Retina (tissue), 1 donor: ENCODE measurements at regions not wholly inside any gene's neighbourhood (a gene's known extent, or its start where the extent isn't known, plus 50 kb on each side); places are given as distances from the start of the nearest gene placed in this dataset.
"Not testable (repeated sequence)": the region's sequence is repeated elsewhere in the genome, so short reads cannot be mapped to it uniquely, and the experiment has no call there.

Experiments
- DNase-seq: peaks from one replicate; pipeline ENCODE4 v3.0.0-alpha.2; 2016

DNA sequence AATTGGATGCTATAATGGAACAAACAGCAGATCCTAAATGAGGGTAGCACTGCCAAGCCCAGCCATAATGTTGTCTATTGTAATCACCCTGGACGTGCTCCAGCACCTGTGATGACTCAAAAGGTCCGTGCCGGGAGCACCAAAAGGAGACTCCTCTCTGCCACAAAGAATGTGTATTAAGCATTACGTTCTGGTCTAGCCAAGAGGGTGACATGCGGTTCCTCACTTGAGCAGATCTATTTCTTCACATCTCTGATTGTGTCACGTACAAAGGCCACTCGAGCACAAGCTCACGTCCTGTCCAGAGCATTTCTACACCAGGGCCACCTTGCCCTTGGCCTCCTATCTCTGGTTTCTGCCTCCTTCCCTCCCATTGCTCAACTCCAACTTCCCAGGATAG lies 219.9 kb upstream of the IRS2 start:
- DNase-seq: no peak

DNA sequence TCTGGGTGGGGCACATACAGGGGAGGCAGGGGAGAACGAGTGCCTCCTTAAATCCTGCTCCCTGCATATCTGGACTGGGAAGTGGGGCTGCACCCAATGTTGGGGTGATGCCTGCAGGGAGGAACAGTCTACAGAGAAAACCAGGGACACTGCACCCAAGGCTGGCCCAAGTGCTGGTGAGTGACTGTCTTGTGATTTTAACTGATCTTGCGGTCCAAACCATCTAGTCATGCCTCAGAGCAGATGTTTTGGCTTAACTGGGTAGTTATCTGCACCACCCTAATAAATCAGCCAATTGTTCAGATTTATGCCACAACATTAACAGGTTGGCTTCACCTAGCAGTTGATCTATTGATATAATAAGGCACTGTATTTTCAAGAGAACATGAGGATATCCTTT lies 219.2 kb upstream of the IRS2 start:
- no peak for DNase-seq

DNA sequence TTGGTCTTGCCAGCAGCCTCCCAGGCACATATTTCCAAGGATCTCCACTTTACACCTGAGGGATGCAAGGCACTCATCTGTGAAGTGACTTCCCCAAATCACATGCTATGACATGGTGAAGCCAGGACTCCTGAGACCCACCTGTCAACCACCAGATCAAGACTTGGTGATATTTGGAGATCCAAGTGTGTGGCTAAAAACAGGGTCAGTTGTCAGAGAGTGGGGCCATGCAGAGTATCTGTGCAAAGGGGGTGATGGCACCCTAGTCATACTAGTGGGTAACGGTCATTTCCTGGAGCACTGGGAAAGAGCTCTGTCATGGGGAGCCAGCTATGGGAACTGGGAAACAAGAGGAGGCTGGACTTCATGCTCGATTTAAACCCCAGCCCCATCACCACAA lies 218.4 kb upstream of the IRS2 start:
- no peak for DNase-seq

DNA sequence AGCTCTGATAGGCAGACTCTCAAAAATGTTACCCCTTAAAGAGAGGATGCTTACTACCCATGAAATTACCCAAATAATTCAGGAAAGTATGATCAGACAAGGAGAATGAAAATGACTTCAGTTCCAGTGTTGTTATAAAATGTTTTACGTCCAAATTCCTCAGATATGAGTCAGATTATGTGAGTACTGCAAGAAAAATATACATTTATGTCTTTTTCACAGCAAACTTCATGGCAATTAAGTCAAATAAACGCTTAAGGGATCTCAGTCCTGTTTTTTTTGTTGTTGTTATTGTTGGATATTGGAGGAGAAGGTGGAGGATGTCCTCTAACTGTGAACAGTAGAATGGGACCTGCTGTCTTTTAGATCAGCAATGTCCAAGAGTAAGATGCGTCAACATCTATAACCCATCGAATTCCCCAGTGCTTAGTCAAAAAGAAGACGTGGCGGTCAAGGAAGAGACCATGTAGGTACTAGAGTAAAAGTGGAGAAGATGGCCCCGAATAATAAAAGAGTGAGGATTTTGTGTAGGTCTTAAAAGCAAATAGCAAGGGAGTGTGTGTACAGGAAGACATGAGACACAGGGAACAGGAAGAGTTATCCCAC lies 215.4 kb upstream of the IRS2 start:
- DNase-seq: no peak

DNA sequence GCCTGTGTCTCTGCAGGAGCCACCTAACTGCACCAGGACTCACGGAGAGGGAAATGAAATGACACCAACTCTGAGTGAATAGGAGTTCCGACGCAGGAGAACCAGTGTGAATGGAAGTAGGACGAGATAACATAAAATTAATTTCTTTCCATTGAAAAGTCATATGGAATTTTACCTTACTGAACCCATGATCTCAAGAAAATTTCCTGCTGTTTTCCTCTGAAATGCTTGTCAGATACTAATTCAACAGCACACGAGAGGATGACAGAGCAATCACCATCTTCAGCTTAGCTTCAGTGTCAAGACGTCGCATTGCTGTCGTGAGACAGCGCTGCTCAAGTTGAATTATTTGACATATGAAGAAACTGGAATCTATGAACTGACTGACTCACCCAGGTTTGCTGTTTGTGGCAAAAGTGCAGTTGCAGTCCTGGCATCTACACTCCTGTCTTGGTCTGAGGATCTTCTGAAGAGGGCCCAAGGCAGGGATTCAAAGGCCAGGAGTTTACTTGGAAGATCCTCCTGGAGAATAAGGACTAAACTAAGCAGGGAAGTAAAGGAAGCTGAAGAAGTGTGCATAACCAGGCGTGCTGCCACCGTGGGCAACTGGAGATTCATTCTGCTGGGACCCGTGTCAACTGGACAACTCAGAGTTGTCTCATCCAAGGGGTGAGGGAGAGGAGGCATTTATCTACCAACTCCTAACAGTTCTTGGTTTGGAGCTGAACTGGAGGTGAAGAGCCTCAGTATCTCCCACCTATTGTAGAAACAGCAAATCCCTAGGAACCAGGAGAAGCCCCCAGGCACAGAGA lies 214.4 kb upstream of the IRS2 start:
- no peak for DNase-seq

DNA sequence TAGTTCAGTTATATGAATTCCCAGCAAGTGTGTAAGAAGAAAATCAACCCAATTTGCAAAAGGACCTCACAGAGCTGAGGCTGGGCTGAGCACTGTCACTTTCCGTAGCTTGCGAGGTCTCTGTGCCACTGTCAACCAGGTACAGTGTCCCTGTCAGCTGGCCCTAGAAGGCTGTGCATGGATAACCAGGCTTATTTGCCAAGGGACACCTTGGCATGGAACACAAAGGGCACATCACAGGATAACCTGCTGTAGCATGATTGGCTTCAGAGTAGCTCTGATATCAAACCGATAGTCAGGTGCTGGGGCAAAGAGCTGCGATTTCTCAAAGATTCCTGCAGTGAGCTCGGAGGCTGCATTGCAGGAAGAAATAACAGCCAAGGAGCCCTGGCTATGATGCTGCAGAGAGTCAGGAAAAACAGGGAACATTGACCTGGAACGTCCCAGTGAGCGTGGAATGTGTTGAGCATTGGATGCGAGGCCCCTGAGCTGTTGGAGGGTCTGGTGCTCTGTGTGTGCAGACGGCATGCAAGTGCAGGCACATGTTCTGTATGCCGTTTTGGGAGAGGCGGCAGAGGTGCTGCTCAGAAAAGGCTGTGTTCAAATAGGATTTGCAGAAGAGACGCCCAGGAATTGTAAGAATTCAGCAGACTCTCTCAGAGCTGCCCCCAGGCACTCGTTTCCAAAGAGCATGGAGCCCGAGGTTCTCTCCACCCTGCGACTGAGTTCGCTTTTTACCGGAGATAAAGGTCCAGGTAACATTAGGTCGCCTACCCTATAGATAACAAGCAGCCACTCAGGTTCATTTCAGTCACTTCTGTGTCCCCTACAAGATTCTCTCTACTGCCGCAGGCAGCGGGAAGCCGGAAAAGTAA lies 213.5 kb upstream of the IRS2 start:
- no peak for DNase-seq

DNA sequence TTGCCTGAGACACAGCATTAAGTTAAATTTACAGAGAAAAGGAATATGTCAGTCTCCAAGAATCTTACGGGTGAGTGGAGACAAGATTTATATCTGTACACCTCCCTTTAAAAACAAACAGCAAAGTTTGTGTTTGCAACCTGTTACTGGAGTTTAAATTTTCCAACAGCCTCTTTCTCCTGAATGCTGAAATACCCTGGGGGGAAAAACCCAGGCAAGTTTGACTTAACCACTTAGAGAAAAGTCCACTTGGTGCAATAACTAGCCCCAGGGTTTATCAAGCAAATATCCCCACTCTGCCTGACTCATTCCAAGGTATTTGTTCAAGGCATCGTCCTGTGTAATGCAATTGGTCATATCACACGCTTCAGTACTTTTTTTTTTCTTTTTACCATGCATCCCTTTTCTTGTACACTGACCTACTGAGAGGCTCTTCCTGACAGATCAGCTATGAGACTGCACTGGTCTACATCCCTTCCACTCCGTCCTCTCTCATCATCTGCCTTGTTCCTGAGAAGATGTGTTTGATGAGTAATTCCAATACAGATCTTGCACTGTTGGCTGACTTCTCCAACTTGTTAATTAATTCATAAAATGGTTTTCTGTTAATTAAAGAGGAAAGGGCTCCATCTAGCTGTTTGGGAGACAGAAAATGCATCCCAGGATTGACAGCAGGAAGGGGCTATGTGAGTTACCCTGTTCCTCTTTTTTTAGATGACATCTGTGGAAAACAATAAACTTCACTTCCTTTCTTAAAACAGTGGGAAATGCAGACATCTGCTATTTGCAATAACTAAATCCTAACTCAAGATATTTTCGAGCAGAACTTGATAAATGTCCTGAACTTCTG lies 212.5 kb upstream of the IRS2 start:
- peak; percentile 46 for DNase-seq

DNA sequence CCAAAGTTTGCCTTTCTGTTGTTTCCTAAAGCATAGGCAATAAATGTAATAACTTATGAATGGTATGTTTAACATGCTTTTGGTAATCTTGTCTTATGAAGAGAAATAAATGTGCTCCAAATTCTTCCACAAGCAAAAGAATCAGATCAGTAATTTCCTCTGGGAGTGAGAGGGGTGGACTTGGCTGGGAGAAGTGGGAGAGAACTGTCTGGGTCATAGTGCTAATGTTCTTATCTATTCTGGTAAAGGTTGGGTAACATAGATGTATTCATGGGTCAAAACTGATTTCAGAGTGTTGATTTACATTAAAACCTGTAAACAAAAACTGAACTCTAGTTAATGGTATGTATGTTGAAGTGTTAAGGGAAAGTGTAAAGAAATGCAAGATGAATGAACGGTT lies 211.7 kb upstream of the IRS2 start:
- no peak for DNase-seq

DNA sequence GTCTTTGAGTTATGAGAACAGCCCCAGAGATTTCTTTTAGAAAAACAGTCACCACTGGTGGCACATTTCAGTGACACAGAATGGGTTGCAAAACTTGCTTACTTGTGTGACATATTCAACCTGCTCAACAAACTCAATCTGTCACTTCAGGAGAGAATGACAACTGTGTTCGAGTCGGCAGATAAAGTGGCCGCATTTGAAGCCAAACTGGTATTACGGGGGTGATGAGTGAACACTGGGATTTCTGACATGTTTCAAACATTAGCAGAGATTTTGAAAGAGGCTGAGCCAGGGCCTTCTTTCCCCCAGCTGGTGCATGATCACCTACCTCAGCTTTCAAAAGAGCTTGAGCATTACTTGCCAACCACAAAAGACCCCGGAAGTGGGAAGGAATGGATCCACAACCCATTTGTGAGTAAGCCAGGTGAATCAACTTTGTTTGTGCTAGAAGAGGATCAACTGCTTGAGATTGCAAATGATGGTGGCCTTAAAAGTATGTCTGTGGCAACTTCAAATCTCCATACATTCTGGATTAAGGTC lies 210.7 kb upstream of the IRS2 start:
- DNase-seq: not testable (repeated sequence)

DNA sequence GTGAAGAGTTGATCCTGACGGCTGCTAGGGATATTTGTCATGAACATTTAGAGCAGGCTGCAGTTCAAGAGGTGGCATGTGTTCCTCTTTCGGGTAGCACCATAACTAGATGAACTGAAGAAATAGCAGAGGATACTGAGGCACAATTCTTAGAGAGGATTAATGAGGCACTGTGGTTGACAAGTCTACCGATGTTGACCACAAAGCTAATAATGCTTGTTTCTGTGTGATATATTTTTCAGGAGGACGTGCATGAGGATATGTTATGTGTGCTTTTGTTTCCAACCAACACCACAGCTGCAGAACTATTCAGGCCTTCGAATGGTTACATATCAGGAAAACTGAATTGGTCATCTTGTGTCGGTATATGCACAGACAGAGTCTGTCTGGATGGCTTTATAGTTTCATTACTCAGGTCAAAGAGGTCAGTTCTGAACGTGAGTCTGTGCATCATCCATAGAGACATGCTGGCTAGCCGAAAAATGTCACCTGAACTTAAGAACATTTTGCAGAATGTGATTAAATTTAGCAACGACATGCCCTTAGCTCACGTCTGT lies 210.1 kb upstream of the IRS2 start:
- no peak for DNase-seq

DNA sequence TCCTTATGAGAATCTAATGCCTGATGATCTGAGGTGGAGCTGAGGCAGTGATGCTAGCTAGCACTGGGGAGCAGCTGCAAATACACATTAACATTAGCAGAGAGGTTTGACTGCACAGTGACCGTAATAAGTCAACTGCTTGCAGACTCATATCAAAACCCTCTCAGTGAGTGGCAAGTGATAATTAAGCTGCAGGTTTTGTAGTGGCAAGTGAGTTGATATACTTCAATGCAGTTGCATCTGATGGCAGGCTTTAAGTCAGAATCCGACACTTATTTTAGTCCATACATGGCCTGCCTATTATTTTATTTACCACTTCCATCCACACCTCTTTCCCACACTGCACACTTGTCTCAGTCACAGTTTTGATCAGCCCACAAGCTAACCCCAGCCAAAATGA lies 209.2 kb upstream of the IRS2 start:
- DNase-seq: no peak

DNA sequence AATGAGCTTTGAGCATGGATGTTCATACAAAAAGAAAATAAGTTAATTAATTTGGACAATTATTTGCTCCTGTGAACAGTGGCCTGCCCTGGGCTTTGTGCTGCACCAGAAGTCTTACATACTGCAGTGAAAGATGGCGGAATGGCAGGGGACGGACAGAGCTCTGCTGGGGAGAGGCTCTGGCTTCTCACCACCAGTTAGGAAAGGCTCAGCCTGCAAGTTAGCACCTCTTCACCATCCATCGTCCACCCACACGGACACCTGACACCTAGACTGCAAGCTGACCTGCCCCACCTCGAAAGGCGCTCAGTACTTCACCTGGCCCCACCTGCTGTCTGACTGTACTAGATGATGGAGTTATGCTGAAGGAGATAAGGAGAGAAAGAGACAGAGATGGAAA lies 203.9 kb upstream of the IRS2 start:
- no peak for DNase-seq

DNA sequence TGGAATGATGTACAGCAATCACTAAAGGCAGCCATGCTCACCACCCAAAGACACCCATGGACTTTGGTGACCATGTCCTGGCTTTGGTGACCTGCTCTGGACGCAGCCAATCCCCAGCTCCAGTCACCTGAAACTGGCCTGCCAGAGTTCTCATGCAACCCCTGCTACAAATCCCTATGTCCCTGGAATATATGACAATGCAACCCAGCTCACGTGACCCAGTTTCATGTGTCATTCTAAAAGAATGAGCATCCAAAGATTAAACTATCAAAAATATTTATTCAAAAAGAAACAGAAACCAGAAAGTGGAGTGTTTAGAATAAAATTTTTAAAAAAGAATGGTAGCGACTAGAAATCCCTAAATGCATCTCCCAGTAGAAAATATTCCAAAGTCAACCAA lies 203.3 kb upstream of the IRS2 start:
- no peak for DNase-seq

DNA sequence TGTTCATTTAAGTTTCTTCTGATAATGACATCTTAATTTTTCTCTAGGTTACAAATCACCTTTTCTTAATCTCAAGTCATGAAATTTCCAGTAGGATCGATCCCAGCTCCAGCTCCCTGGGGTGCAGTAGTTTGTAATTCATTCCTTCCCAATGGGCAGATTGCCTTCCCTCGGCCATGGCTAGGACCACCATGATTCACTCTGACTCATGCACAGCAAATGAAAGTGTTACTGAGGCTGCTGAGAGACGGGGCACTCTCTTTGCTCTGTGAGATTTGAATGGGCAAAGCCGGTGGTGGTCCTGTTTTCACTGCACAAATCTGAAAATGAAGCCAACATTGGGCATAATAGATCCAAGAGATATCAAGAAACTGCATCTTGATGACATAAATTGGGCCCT lies 202.8 kb upstream of the IRS2 start:
- no peak for DNase-seq

DNA sequence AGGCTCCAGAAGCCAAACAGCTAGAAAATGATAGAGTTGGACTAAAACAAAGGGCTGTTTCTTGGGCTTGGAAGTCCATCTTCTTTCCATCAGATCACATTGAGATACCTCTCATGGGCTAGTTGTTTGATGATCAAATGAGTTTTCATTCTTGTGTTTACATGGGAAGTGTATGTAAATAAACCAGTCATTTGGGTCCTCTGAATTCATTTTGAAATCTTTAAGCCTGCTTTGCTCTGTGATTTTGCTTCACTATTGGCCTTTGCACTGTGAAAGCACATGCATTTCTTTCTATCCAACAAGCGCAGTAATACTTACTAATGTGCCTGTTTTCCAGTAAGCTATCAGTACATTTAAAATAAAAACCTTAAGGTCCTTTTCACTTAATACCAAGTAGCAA lies 200.5 kb upstream of the IRS2 start:
- no peak for DNase-seq

DNA sequence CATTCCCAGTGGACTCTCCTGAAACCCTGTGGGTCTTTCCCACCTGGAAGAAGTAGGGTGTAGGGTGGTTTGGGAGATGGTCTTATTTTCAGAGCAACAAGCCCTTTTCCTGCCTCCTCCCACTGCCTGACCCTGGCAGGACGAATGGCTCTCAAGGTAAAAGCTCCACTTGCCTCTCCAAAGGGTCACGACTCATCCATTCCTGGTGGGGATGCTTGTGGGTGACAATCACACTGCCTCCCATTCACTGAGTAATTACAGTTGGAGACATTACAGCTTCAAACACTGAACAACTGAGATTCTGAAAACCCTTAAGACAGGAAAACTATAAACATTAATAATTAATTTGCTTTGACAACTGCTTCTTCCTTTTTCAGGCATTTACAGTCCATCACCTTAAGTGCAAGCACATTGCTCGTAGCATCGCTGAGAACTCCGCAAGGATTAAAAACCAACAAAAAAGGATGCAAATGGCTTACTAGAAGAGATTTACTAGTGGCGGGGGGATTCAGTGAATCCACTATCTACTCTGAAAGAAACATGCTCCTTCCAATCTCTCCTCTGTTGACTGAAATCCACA lies 199.6 kb upstream of the IRS2 start:
- DNase-seq: peak; percentile 42

DNA sequence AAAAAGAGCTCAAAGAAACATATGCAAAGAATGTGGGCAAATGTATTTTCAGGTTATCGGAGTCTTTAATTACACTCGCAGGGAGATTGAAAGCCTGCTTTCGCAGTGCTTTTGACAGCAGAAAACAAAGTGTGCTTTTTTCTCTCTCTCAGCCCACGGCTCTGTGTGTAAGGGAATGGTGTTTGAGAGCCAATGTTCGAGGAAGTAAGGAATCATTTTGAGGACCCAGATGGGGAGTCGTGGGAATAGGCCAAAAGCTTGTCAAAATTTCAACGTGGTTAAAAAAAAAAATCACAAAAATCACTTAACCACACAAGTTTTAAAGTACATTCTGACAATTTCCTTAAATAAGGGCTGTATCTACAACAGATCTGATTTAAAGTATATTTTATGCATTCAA lies 197.1 kb upstream of the IRS2 start:
- no peak for DNase-seq

DNA sequence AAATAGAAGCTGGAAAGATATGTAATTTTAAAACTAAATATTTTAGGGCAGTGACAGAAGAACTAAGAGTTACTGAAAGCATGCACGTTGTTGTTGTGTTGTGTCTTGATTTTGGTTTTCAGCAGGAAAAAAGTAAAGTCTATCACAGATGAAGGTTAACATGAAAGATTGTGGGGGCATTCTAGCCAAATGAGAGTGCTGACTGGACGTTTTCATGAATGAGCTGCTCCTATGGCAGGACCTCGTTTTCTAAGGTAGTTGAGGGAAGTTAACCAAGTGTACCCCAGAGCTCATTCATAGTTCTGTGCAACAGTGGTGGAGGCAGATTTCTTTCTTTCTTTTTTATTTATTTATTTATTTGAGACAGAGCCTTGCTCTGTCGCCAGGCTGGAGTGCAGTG lies 194.6 kb upstream of the IRS2 start:
- no peak for DNase-seq

DNA sequence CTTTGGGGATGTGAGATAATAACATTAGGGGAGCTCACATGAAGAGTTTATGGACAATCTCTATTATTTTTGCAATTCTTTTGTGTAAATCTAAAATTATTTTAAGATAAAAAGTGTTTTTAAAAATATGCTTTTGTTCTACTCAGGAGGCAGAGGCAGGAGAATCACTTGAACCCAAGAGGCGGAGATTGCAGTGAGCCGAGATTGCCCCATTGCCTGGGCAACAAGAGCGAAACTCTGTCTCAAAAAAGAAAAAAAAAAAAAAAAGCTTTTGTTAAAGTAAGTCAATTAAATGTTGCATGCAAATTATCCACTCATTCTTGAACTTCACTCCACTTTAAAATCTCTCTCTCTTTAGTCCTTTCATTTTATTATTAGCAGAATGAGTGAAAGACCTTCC lies 193.3 kb upstream of the IRS2 start:
- DNase-seq: not testable (repeated sequence)

DNA sequence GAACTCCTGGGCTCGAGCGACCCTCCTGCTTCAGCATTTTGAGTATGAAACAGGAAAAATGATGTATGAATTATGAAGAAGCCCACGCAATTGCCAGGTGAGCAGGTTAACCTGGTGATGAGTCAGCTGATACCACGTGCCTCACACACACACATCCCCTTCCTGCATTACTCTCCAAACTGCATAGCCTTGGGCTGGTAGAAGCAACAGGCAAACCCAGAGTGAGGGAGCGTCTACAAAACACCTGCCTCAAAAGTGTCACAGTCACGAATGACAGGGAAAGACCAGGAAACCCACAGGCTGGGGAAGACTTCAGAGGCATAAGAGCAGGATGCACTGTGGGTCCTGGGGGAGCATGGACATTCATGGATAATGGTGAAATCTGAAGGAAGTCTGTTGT lies 192.8 kb upstream of the IRS2 start:
- DNase-seq: no peak

DNA sequence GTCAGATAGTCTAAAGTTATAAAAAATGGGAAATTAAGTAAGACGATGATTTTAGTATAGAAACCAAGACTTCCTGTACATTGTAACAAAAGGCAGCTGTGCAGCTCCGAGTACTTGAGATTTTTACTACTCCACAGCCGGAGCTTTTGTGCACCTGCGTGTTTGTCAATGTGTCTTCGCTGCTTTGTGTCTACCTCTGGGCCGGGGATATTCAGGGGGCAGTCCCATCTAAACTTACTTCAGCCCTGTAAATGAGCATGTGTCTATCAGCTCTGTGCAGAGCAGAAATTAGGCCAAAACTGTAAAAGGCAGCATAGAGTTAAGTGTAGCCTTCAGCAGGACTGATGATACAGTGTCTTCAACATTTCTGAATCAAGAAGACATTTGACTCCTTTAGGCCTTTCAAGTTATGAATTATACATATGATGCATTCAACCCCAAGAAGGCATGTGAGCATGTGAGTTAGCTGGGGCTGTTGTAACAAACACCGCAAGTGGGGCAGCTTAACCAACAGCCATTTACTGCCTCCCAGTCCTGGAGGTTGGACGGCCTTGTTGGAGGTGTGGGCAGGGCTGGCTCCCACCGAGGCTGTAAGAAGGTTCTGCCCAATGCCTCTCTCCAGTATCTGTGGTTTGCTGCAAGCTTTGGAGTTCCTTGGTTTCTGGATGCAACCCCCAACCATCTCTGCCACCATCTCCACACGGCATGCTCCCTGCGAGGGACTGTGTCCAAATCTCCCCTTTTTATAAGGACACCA lies 191.0 kb upstream of the IRS2 start:
- DNase-seq: no peak
